NCI-H526 treated with DMSO at 0.1 percent for 48 hours (cell line): ENCODE measurements at regions not wholly inside any gene's neighbourhood (a gene's known extent, or its start where the extent isn't known, plus 50 kb on each side); places are given as distances from the start of the nearest gene placed in this dataset.

Experiments
- DNase-seq: peaks from one replicate; lab custom pipeline; 2025; lab: John Stamatoyannopoulos, UW

DNA sequence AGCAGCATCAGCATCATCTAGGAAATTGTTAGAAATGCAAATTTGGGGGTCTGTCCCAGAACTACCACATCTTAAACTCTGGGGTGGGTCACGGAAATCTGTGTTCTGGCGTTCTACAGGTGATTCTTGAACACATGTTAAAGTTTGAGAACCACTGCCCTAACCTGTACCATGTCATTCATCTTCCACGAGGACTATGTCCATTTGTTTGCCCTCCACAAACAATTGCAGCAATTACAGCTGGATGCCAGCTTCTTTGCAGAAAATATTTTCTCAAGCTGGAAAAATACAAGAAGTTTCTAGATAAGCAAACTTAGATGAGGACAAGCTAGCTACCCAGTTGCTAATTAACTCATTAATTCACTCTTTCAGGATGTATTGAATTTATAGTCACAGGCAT is 54.1 kb downstream of the MAFB start:
- no peak for DNase-seq

DNA sequence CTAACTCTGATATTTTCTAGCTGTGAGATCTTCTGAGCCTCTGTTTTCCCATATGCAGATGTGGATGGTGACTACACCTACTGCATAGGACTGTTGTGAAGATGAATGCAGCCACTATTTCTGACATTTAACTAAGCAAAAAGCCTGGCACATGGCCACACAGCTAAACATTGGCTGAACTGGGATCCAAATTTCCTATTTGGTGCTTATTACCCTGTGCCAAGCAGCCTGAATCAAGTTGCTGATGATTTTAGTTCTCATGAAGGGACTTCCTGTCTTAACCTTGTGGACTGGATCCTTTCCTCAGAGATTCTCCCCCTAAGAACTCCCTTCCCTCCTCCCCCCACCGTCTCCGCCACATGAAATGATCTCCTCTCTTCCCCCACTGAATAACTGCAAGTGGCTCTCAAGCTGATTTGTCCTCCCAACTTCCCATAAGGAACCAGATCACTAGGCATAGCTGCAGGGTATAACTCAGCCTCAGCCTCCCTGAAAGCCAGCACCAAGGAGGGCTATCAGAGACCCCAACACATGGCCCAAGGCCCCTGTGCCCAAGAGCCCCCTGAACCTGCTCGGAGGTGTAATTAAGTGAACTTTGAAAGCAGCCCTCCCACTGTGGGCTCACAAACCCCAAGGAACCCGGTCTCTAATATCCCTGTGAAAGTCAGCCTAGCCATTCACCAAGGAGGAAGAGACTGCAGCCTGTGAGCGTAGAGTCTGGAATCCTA is 55.7 kb downstream of the MAFB start:
- DNase-seq: no peak

DNA sequence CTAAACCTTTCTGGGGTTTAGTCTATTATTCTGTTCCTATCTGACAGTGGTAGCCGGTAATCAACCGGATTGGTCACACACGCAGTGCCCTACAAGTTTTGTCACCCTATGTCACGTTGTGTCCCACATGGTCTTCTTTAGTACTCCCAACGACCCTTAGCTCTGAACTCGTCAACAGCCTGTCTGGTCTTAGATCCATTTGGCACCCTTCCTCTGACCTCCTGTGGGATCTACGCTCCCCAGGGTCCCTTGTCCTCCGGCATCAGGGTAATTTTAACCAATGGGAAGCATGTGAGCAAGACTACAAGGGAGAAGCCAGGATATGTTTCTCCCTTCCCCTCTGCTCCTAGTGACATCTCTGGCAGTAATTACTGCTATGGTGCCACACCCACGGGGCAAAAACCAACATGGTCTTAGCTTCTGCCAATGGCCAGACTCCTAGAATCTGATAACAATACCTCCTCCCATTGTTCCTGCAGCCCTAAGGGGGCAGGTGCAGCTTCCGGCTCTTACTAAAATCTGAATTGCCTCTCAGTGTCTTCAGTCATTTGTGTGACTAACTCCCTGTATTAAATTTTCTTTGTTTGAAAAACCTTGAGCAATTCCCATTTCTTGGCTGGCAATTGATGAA is 56.6 kb downstream of the MAFB start:
- DNase-seq: no peak

- DNase-seq: no peak
Measured at GRCh38 chr20:40631119-40631631, 57.9 kb downstream of the MAFB start.

GRCh38 chr20:40630713-40631112 is 58.3 kb downstream of the MAFB start:
- DNase-seq: no peak

DNA sequence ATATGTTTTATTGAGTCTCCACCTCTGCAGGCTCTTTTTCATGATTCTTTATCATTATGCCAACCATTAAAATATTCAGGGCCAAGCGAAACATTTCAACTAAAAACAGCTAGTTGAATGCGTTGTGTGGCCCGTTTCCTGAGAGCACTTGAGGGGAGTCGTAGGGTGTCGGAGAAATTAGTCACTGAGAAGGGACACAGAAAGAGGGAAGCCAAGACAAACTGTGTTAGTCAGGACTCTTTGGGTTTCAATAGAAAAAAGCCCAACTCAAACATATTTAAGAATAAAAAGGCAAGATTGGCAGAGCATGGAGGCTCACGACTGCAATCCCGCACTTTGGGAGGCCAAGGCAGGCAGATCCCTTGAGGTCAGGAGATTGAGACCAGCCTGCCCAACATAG is 58.9 kb downstream of the MAFB start:
- no peak for DNase-seq

DNA sequence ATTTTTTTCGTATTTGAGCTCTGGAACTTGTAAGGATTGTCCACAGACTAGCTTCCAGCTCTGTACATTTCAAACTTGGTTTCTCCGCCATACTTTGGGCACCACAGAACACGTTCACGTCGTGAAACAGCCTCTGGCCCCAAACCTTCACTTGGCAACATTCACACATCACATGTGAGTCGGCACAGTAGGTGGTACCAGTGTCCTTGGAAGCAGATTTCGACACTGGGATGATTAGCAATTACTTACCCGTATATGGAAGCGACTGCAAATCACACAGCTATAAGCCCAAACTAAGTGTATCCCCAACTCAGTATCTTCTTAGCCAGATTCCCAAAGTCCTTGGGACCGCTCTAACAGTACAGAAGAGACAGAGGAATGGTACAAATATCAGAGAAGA is 60.2 kb downstream of the MAFB start:
- no peak for DNase-seq

GRCh38 chr20:40619053-40619452 is 70.0 kb downstream of the MAFB start:
- DNase-seq: peak; percentile 11

GRCh38 chr20:40617594-40617993 is 71.4 kb downstream of the MAFB start:
- DNase-seq: no peak

- DNase-seq: no peak
Measured at GRCh38 chr20:40612837-40613236, 76.2 kb downstream of the MAFB start.

GRCh38 chr20:40612247-40612646 is 76.8 kb downstream of the MAFB start:
- DNase-seq: no peak

GRCh38 chr20:40610730-40611129 is 78.3 kb downstream of the MAFB start:
- no peak for DNase-seq

DNA sequence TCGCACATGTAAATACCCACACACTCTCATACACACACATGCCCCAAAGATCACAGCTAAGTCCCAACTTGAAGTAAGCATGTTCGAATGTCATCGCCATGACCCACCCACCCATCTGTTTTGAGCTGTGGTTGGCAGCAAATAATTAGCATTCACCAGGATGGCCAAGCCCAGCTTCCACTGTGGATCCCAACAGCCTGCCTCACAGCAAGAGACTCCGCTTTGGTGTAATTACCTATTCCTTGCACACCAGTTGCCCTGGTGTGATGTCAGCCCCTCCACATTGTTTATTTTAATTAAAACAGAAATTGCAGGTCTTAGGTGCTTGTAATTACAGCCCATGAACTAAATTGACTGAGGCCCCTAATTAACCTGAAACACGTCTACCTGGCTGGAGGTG is 81.1 kb downstream of the MAFB start:
- DNase-seq: no peak

DNA sequence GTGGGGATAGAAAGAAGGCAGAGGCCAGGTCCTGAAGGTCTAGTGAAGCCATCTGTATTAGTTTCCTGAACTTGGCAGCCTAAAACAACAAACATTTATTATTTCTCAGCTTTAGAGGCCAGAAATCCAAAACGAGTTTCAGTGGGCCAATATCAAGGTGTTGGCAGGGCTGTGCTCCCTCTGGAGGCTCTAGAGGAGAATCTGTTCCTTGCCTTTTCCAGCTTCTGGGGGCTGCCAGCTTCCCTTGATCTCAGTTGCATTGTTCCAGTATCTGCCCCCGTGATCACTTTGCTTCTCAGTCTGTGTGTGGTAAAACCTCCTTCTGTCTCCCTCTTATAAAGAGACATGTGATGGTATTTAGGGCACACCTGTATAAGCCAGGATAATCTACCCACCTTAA is 82.4 kb downstream of the MAFB start:
- DNase-seq: no peak

DNA sequence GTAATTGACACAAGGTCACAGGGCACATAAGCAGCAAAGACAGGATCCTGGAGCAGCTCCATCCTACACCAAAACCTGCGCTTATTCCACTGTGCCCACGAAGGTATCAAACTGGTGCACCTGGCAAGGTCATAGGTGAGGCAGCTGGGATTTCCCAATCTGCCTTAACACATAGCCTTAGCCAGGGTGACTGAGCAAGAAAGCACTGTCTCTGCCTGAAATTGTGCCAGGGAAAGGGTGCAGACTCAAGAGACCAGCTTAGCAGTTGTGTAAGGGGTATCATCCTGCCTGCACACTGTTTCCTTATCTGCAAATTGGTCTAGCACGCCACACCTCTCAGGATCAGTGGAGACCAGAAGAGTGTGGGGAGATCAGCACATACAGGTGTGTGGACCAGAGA is 82.8 kb downstream of the MAFB start:
- no peak for DNase-seq

- no peak for DNase-seq
Measured at GRCh38 chr20:40604416-40604815, 84.6 kb downstream of the MAFB start.

DNA sequence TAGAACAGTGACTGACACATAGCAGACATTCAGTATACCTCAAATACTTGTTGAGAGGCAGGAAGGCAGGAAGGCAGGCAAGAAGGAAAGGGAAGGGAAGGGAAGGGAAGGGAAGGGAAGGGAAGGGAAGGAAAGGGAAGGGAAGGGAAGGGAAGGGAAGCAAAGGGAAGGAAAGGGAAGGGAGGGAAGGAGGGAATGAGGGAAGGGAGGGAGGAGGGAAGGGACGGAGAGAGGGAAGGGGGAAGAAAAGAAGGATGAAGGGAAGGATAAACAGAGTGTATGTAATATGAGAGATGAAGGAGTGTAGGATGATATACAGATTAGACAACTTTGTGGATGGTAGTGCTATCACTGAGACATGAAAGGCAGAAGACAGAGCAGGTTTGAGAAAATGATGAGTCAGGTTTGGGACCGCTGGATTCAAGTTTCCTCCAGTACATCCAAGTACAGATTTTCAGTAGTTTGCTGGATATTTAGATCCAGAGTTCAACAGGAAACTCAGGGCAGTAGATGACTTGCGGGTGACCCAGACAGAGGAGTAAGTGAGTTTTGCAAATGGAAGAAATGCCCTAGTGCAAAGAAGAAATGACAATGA is 85.9 kb downstream of the MAFB start:
- no peak for DNase-seq

DNA sequence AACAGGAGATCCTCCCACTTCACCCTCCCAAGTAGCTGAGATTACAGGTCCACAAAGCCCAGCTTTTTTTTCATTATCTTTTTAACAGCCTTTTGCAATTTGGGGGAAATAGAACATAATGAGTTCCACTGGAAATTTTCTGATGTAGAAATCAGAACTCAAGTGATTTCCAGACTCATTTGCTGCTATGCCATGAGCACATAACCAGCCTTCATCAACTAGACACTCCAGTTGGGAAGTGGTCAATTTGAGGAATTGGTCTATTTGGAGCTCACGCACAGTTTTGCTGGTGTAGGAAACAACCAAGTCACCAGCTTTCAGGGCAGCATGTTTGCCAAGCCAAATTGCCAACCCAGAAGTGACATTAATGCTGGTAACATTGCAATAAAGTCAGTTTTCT is 86.7 kb downstream of the MAFB start:
- no peak for DNase-seq

- DNase-seq: no peak
Measured at GRCh38 chr20:40600441-40601219, 88.4 kb downstream of the MAFB start.

DNA sequence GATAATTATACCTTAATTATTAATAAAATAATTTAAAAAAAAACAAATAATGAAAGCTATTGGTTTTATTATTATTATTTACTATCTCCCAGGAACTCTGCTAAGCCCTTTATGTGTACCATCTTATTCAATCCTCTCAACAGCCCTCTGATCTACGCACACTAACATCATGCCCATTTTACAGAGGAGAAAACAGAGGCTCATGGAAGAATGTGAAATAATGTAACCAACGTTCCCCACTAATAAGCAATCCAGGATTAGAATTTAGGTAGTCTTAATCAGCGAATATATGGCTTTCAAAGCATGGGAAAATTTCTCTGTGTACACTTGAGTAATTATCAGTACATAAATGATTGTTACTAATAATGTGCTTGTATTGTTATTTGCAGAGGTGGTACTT is 89.0 kb downstream of the MAFB start:
- DNase-seq: no peak

- no peak for DNase-seq
Measured at GRCh38 chr20:40592941-40593340, 96.1 kb downstream of the MAFB start.

GRCh38 chr20:40591536-40591935 is 97.5 kb downstream of the MAFB start:
- no peak for DNase-seq

DNA sequence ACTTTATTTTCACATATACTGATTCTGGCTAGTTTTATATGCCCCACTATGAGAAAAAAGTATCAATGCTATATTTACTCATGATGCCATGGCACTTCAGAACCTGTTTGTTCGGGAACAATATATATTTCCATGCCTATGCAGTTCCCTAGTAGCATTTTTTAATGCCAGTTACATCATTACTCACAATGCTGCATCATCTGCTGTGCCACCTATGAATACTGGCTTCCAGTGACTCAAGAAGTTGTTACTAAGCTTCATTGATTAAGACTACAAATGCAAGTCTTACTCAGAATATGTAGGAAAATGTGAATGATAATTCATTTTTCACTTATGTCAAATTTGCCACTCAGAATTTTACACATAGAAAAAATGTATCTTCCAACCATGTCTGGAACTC is 97.9 kb downstream of the MAFB start:
- DNase-seq: no peak
